ENCODE measurements at regions not wholly inside any gene's neighbourhood (a gene's known extent, or its start where the extent isn't known, plus 50 kb on each side); places are given as distances from the start of the nearest gene placed in this dataset.
"Not testable (repeated sequence)": the region's sequence is repeated elsewhere in the genome, so short reads cannot be mapped to it uniquely, and the experiment has no call there.

DNA sequence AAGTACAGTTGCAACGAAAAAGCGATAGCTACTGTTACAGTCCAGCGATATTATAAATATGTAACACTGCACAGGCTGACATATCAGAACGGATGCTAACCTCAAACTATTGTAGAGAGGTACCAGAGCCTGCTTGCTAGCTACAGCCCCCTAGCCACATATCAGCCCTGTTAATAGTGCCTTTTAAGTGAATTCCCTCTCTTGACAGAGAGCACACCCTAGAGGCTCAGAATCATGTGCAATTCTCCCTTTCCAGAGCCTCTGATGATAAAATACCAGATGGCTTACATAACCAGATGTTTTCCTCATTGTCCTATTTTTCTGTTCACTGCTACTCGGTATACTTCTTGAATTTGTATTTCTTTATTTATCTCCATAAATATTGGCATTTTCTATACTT is 960.7 kb upstream of the CELF2 start:
- no peaks in the 10 kb centered on the region for H3K4me1 ChIP-seq (ENCODE audit: insufficient read depth, low read length)
- H3K27me3 ChIP-seq (ENCODE audit: insufficient read depth, low read length): no peaks in the 10 kb centered on the region
- H3K4me3 ChIP-seq (ENCODE audit: low read length): no peak overlapping the region
- no peaks in the 10 kb centered on the region for H3K9me3 ChIP-seq (ENCODE audit: low read length)
- H3K36me3 ChIP-seq (ENCODE audit: insufficient read depth, low read length): no peaks in the 10 kb centered on the region
- H2AFZ ChIP-seq (ENCODE audit: low read depth, low read length): no peak overlapping the region

DNA sequence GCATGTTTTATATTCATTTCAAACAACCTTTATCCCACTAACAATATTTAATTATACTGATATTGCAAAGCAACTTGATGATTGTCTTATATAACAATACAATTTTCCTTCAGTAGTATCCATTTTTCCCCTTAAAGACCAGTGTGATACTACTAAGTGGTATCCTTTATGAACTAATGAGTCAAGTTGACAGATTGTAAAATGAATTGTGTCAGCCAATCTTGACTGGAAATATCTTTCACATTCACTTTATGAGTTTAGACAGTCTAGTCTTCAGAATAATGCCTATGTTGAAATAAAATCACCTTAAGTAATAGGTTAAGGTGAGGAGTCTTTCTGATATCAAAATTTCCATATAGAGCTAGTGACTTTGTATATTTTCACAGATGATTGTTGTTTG is 950.0 kb upstream of the CELF2 start:
- Histone ChIP-seq H3K9me3 (ENCODE audit: low read length) (no peaks in the 10 kb centered on the region), H3K36me3 (ENCODE audit: insufficient read depth, low read length) (no peaks in the 10 kb centered on the region), H3K4me3 (ENCODE audit: low read length) (no peak overlapping the region), H3K27me3 (ENCODE audit: insufficient read depth, low read length) (no peaks in the 10 kb centered on the region), H3K4me1 (ENCODE audit: insufficient read depth, low read length) (no peaks in the 10 kb centered on the region), H2AFZ (ENCODE audit: low read depth, low read length) (no peak overlapping the region)

DNA sequence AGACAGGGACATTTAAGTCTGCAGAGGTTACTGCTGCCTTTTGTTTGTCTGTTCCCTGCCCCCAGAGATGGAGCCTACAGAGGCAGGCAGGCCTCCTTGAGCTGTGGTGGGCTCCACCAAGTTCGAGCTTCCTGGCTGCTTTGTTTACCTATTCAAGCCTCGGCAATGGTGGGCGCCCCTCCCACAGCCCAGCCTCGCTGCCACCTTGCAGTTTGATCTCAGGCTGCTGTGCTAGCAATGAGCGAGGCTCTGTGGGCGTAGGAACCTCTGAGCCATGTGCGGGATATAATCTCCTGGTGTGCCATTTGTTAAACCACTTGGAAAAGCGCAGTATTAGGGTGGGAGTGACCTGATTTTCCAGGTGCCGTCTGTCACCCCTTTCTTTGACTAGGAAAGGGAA is 942.8 kb upstream of the CELF2 start:
- not testable (repeated sequence) for H3K36me3 ChIP-seq (ENCODE audit: insufficient read depth, low read length); H3K4me3 ChIP-seq (ENCODE audit: low read length); H3K4me1 ChIP-seq (ENCODE audit: insufficient read depth, low read length); H3K9me3 ChIP-seq (ENCODE audit: low read length); H3K27me3 ChIP-seq (ENCODE audit: insufficient read depth, low read length); H2AFZ ChIP-seq (ENCODE audit: low read depth, low read length)

DNA sequence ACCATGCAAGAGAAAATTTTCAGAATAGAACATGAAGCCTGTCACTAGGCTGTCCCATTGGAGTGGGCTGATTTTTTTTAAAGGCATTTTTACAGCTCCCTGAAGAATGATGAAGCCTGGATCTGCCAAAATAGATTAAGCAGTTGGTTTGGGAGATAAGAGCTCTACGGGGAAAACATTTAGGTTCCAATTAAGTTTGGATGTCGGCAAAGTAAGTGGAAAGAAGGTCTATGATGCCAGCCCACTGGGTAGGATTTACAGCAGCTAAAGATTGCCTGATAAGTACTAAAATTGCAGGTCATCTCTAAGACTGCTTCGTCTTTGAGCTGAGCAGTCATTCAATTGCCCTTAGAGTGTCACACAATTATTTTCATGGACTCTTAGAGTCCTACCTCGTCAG is 939.2 kb upstream of the CELF2 start:
- Histone ChIP-seq H3K27me3 (ENCODE audit: insufficient read depth, low read length) (no peaks in the 10 kb centered on the region), H2AFZ (ENCODE audit: low read depth, low read length) (no peak overlapping the region), H3K4me3 (ENCODE audit: low read length) (no peak overlapping the region), H3K36me3 (ENCODE audit: insufficient read depth, low read length) (no peaks in the 10 kb centered on the region), H3K4me1 (ENCODE audit: insufficient read depth, low read length) (no peaks in the 10 kb centered on the region), H3K9me3 (ENCODE audit: low read length) (no peaks in the 10 kb centered on the region)

- Histone ChIP-seq H3K27me3 (ENCODE audit: insufficient read depth, low read length) (no peaks in the 10 kb centered on the region), H3K9me3 (ENCODE audit: low read length) (no peaks in the 10 kb centered on the region), H3K36me3 (ENCODE audit: insufficient read depth, low read length) (no peaks in the 10 kb centered on the region), H3K4me1 (ENCODE audit: insufficient read depth, low read length) (no peaks in the 10 kb centered on the region), H2AFZ (ENCODE audit: low read depth, low read length) (no peak overlapping the region), H3K4me3 (ENCODE audit: low read length) (no peak overlapping the region)
These were observed 925.1 kb upstream of the CELF2 start for GRCh38 chr10:10092581-10092980.

GRCh38 chr10:10093021-10093420 is 924.7 kb upstream of the CELF2 start:
- no peaks in the 10 kb centered on the region for H3K4me1 ChIP-seq (ENCODE audit: insufficient read depth, low read length)
- H3K4me3 ChIP-seq (ENCODE audit: low read length): no peak overlapping the region
- H3K36me3 ChIP-seq (ENCODE audit: insufficient read depth, low read length): no peaks in the 10 kb centered on the region
- H3K9me3 ChIP-seq (ENCODE audit: low read length): no peaks in the 10 kb centered on the region
- no peak overlapping the region for H2AFZ ChIP-seq (ENCODE audit: low read depth, low read length)
- H3K27me3 ChIP-seq (ENCODE audit: insufficient read depth, low read length): no peaks in the 10 kb centered on the region

GRCh38 chr10:10094691-10095090 is 923.0 kb upstream of the CELF2 start:
- Histone ChIP-seq H3K27me3 (ENCODE audit: insufficient read depth, low read length) (no peaks in the 10 kb centered on the region), H3K4me3 (ENCODE audit: low read length) (no peak overlapping the region), H3K9me3 (ENCODE audit: low read length) (no peaks in the 10 kb centered on the region), H2AFZ (ENCODE audit: low read depth, low read length) (no peak overlapping the region), H3K36me3 (ENCODE audit: insufficient read depth, low read length) (no peaks in the 10 kb centered on the region), H3K4me1 (ENCODE audit: insufficient read depth, low read length) (no peaks in the 10 kb centered on the region)

DNA sequence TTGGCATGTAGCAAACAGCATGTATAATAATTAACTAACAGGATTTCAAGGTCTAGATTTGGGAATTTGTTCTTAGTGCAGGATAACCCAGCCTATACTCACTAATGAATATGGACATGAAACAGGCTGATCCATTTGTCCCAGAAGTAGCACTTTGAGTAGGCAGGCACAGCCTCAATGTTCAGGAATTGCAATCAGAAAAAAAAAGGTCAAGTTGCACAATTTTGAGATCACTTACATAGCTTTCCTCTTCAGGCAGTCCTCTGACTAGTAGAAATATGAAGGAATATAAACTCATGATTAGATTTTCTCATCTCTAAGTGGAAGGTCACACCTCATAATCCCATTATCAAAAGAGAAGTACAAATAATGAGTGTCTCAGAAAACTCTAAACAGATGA is 921.4 kb upstream of the CELF2 start:
- Histone ChIP-seq H3K4me3 (ENCODE audit: low read length) (no peak overlapping the region), H3K27me3 (ENCODE audit: insufficient read depth, low read length) (no peaks in the 10 kb centered on the region), H2AFZ (ENCODE audit: low read depth, low read length) (no peak overlapping the region), H3K4me1 (ENCODE audit: insufficient read depth, low read length) (no peaks in the 10 kb centered on the region), H3K36me3 (ENCODE audit: insufficient read depth, low read length) (no peaks in the 10 kb centered on the region), H3K9me3 (ENCODE audit: low read length) (no peaks in the 10 kb centered on the region)

DNA sequence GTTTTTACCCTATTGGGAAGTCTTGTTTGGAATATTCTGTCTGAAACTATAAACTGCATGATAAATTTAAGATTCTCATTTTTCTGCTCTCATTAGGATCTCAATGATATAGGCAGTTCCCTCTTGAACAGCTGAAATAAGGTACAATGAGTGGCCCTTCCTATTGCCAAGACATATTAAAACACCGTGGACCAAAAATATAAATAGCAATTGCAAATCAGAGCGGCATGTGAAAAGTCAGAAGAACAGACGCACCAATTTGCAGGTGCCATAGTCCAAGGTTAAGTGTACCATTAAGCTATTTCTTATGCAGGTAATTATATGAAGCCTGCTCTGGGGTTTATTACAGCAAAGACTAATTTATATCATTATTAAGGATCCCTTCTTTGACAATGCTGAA is 920.8 kb upstream of the CELF2 start:
- no peaks in the 10 kb centered on the region for H3K4me1 ChIP-seq (ENCODE audit: insufficient read depth, low read length)
- no peaks in the 10 kb centered on the region for H3K27me3 ChIP-seq (ENCODE audit: insufficient read depth, low read length)
- H3K9me3 ChIP-seq (ENCODE audit: low read length): no peaks in the 10 kb centered on the region
- H2AFZ ChIP-seq (ENCODE audit: low read depth, low read length): no peak overlapping the region
- H3K36me3 ChIP-seq (ENCODE audit: insufficient read depth, low read length): no peaks in the 10 kb centered on the region
- H3K4me3 ChIP-seq (ENCODE audit: low read length): no peak overlapping the region

DNA sequence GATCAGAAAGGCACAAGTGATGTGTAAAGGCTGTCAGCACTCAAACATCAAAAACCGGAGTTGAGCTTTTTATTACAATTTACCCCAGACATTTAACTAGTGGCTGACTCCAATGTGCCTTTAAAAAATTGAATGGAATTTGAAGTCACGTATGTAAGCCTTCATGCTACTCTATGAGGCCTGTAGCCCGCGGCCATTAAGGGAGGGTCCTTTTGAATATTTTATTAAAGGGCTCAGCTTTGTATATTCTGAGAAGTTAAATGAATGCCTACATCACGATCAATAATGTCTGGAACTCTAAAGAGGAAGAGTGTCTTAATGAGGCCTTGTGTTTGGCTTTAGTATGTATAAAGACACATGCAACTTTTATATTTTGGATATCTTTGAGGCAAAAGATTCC is 916.6 kb upstream of the CELF2 start:
- Histone ChIP-seq H3K36me3 (ENCODE audit: insufficient read depth, low read length) (no peaks in the 10 kb centered on the region), H3K4me3 (ENCODE audit: low read length) (no peak overlapping the region), H3K27me3 (ENCODE audit: insufficient read depth, low read length) (no peaks in the 10 kb centered on the region), H3K9me3 (ENCODE audit: low read length) (no peaks in the 10 kb centered on the region), H2AFZ (ENCODE audit: low read depth, low read length) (no peak overlapping the region), H3K4me1 (ENCODE audit: insufficient read depth, low read length) (no peaks in the 10 kb centered on the region)

GRCh38 chr10:10110844-10111490 is 906.7 kb upstream of the CELF2 start:
- H2AFZ ChIP-seq (ENCODE audit: low read depth, low read length): no peak overlapping the region
- no peaks in the 10 kb centered on the region for H3K27me3 ChIP-seq (ENCODE audit: insufficient read depth, low read length)
- no peaks in the 10 kb centered on the region for H3K36me3 ChIP-seq (ENCODE audit: insufficient read depth, low read length)
- no peaks in the 10 kb centered on the region for H3K9me3 ChIP-seq (ENCODE audit: low read length)
- H3K4me1 ChIP-seq (ENCODE audit: insufficient read depth, low read length): no peaks in the 10 kb centered on the region
- H3K4me3 ChIP-seq (ENCODE audit: low read length): no peak overlapping the region

GRCh38 chr10:10118131-10118530 is 899.5 kb upstream of the CELF2 start:
- no peaks in the 10 kb centered on the region for H3K9me3 ChIP-seq (ENCODE audit: low read length)
- no peak overlapping the region for H3K4me3 ChIP-seq (ENCODE audit: low read length)
- no peaks in the 10 kb centered on the region for H3K4me1 ChIP-seq (ENCODE audit: insufficient read depth, low read length)
- H3K27me3 ChIP-seq (ENCODE audit: insufficient read depth, low read length): no peaks in the 10 kb centered on the region
- no peaks in the 10 kb centered on the region for H3K36me3 ChIP-seq (ENCODE audit: insufficient read depth, low read length)
- H2AFZ ChIP-seq (ENCODE audit: low read depth, low read length): no peak overlapping the region

DNA sequence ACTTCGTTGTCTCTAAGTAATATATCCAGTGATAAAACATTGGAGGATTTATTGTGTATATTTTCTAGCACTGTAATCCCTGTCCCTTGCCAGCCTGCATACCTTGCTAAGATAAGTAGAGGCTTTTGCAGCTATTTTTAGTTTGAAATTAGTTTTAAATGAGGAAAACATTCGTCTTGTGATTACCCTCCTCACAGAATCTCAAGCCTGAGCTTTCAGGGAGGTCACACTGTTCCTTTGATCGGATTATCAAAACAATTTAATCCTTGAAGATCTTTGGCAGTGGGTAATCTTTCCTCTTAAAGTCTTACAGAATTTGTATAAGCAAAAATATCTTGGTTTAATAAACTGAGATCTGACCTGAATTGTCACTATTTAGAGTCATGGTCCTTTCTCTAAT is 897.0 kb upstream of the CELF2 start:
- H3K36me3 ChIP-seq (ENCODE audit: insufficient read depth, low read length): no peaks in the 10 kb centered on the region
- no peaks in the 10 kb centered on the region for H3K9me3 ChIP-seq (ENCODE audit: low read length)
- no peak overlapping the region for H2AFZ ChIP-seq (ENCODE audit: low read depth, low read length)
- no peak overlapping the region for H3K4me3 ChIP-seq (ENCODE audit: low read length)
- H3K27me3 ChIP-seq (ENCODE audit: insufficient read depth, low read length): no peaks in the 10 kb centered on the region
- no peaks in the 10 kb centered on the region for H3K4me1 ChIP-seq (ENCODE audit: insufficient read depth, low read length)

GRCh38 chr10:10125676-10126075 is 892.0 kb upstream of the CELF2 start:
- no peaks in the 10 kb centered on the region for H3K4me1 ChIP-seq (ENCODE audit: insufficient read depth, low read length)
- H3K36me3 ChIP-seq (ENCODE audit: insufficient read depth, low read length): no peaks in the 10 kb centered on the region

More at GRCh38 chr10:10125676-10126075, 892.0 kb upstream of the CELF2 start:
- H3K9me3 ChIP-seq (ENCODE audit: low read length): no peaks in the 10 kb centered on the region
- no peak overlapping the region for H3K4me3 ChIP-seq (ENCODE audit: low read length)
- H2AFZ ChIP-seq (ENCODE audit: low read depth, low read length): no peak overlapping the region
- no peaks in the 10 kb centered on the region for H3K27me3 ChIP-seq (ENCODE audit: insufficient read depth, low read length)

All from neuron (in vitro differentiated cells).